ENCODE measurements at regions not wholly inside any gene's neighbourhood (a gene's known extent, or its start where the extent isn't known, plus 50 kb on each side); places are given as distances from the start of the nearest gene placed in this dataset.

DNA sequence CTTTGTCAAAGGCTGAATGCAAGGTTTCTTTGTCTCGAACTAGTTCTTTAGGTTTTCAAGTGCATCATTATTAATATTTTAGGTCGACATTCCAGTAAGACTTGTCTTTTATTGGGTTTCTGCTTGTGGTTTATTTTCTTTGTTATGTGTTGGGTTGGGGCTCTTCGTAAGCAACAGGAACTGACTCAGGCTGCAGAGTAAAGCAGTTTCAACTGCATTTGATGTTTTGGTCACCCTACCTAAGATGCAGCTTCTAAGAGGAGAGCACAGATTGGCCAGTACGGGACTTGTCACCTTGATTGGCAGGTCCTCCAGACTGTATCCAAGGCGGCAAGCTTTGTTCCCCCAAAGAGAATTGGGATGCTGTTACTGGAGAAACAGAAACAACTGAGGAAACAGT is 149.5 kb upstream of the SULF2 start:
- TF ChIP-seq ZNF124 (CRISPR knock-in tag; IDR thresholded peaks at IDR 0.05) (no peak), EZH2 (conservative IDR thresholded peaks at IDR 0.05; ENCODE audit: low read depth, low read length) (no peak), ZNF232 (CRISPR knock-in tag; IDR thresholded peaks at IDR 0.05; ENCODE audit: borderline replicate concordance) (no peak), ZNF274 (CRISPR knock-in tag; IDR thresholded peaks at IDR 0.05) (no peak)
